SK-N-SH treated with all-trans-retinoic acid at 6 μM for 48 hours (cell line): ENCODE measurements at regions not wholly inside any gene's neighbourhood (a gene's known extent, or its start where the extent isn't known, plus 50 kb on each side); places are given as distances from the start of the nearest gene placed in this dataset.

Experiments
- ATAC-seq: fragments of 200-7000 bp; cut with Tn5 transposase; 3 replicates; pipeline ENCODE4 v1.9.1; 2020; ENCODE audit warnings: mild to moderate bottlenecking, moderate library complexity
- ARNTL ChIP-seq: fragments of 450-650 bp; formaldehyde crosslinking; IDR thresholded peaks from 2 replicates; pipeline ENCODE4 v1.5.0; 2020; ENCODE audit warnings: low read depth, mild to moderate bottlenecking, moderate library complexity, borderline replicate concordance
- BACH2 ChIP-seq: fragments of 250-450 bp; sonication (Bioruptor Pico); IDR thresholded peaks from 2 replicates; pipeline ENCODE4 v1.9.0; 2021; ENCODE audit warnings: mild to moderate bottlenecking, borderline replicate concordance
- CREB5 ChIP-seq: fragments of 250-450 bp; sonication (Bioruptor Pico); IDR thresholded peaks from 2 replicates; pipeline ENCODE4 v1.5.1; 2020; ENCODE audit warnings: low read depth, mild to moderate bottlenecking, moderate library complexity
- CSDC2 ChIP-seq: fragments of 250-450 bp; sonication (Bioruptor Pico); IDR thresholded peaks from 2 replicates; pipeline ENCODE4 v1.5.0; 2020; ENCODE audit warnings: mild to moderate bottlenecking, moderate library complexity
- ESRRG ChIP-seq: fragments of 250-450 bp; sonication (Bioruptor Pico); IDR thresholded peaks from 2 replicates; pipeline ENCODE4 v1.6.1; 2021; ENCODE audit warnings: mild to moderate bottlenecking
- GLIS3 ChIP-seq: fragments of 250-450 bp; sonication (Bioruptor Pico); IDR thresholded peaks from 2 replicates; pipeline ENCODE4 v1.5.0; 2020; ENCODE audit warnings: mild to moderate bottlenecking, moderate library complexity
- ISL1 ChIP-seq: fragments of 250-450 bp; sonication (Bioruptor Pico); IDR thresholded peaks from 2 replicates; pipeline ENCODE4 v2.1.2; 2022; ENCODE audit warnings: mild to moderate bottlenecking, moderate library complexity
- OSR1 ChIP-seq: fragments of 250-450 bp; sonication (Bioruptor Pico); IDR thresholded peaks from 2 replicates; pipeline ENCODE4 v1.8.0; 2022; ENCODE audit warnings: moderate library complexity, mild to moderate bottlenecking, inconsistent platforms
- PATZ1 ChIP-seq: fragments of 250-450 bp; sonication (Bioruptor Pico); IDR thresholded peaks from 2 replicates; pipeline ENCODE4 v1.8.0; 2020; ENCODE audit warnings: mild to moderate bottlenecking, moderate library complexity, borderline replicate concordance
- PPARA ChIP-seq: fragments of 250-450 bp; sonication (Bioruptor Pico); IDR thresholded peaks from 2 replicates; pipeline ENCODE4 v1.5.0; 2020; ENCODE audit warnings: mild to moderate bottlenecking, borderline replicate concordance
- SNAI2 ChIP-seq: fragments of 250-450 bp; sonication (Bioruptor Pico); IDR thresholded peaks from 2 replicates; pipeline ENCODE4 v1.5.0; 2020; ENCODE audit warnings: mild to moderate bottlenecking, moderate library complexity
- TCF4 ChIP-seq: fragments of 250-450 bp; sonication (Bioruptor Pico); IDR thresholded peaks from 2 replicates; pipeline ENCODE4 v1.8.0; 2021; ENCODE audit warnings: mild to moderate bottlenecking, moderate library complexity, borderline replicate concordance
- TOX ChIP-seq: fragments of 250-450 bp; sonication (Bioruptor Pico); IDR thresholded peaks from 2 replicates; pipeline ENCODE4 v1.8.0; 2021; ENCODE audit warnings: mild to moderate bottlenecking, moderate library complexity, borderline replicate concordance
- TSHZ2 ChIP-seq: fragments of 250-450 bp; sonication (Bioruptor Pico); IDR thresholded peaks from 2 replicates; pipeline ENCODE4 v1.5.0; 2020; ENCODE audit warnings: mild to moderate bottlenecking, moderate library complexity
- ZC3H10 ChIP-seq: fragments of 250-450 bp; sonication (Bioruptor Pico); IDR thresholded peaks from 2 replicates; pipeline ENCODE4 v1.5.1; 2021; ENCODE audit warnings: mild to moderate bottlenecking, moderate library complexity
- ZFP3 ChIP-seq: fragments of 250-450 bp; sonication (Bioruptor Pico); IDR thresholded peaks from 2 replicates; pipeline ENCODE4 v1.5.0; 2020; ENCODE audit warnings: mild to moderate bottlenecking, moderate library complexity
- ZFP30 ChIP-seq: fragments of 450-650 bp; formaldehyde crosslinking; IDR thresholded peaks from 2 replicates; pipeline ENCODE4 v1.5.0; 2022; ENCODE audit warnings: mild to moderate bottlenecking, moderate library complexity
- ZNF70 ChIP-seq: fragments of 450-650 bp; formaldehyde crosslinking; IDR thresholded peaks from 2 replicates; pipeline ENCODE4 v1.5.0; 2020; ENCODE audit warnings: mild to moderate bottlenecking, moderate library complexity
- ZNF8 ChIP-seq: fragments of 450-650 bp; formaldehyde crosslinking; IDR thresholded peaks from 2 replicates; pipeline ENCODE4 v1.5.0; 2020; ENCODE audit warnings: mild to moderate bottlenecking, moderate library complexity

- ATAC-seq, result no peak
- TF ChIP-seq TOX, result no peak
- no peak for TF ChIP-seq OSR1 (CRISPR knock-in tag)
- TF ChIP-seq SNAI2 (CRISPR knock-in tag), result no peak
- TF ChIP-seq PPARA, result no peak
- no peak for TF ChIP-seq ZFP30 (CRISPR knock-in tag)
- no peak for TF ChIP-seq ESRRG (CRISPR knock-in tag)
- no peak for TF ChIP-seq BACH2 (CRISPR knock-in tag)
- TF ChIP-seq ARNTL (CRISPR knock-in tag), result no peak
- TF ChIP-seq PATZ1 (CRISPR knock-in tag), result no peak
- no peak for TF ChIP-seq CREB5 (CRISPR knock-in tag)
- no peak for TF ChIP-seq ZFP3 (CRISPR knock-in tag)
- TF ChIP-seq TCF4 (CRISPR knock-in tag), result no peak
- TF ChIP-seq ZNF8 (CRISPR knock-in tag), result no peak
- TF ChIP-seq ZNF70 (CRISPR knock-in tag), result no peak
- TF ChIP-seq GLIS3 (CRISPR knock-in tag), result no peak
- no peak for TF ChIP-seq TSHZ2 (CRISPR knock-in tag)
- TF ChIP-seq CSDC2 (CRISPR knock-in tag), result no peak
- TF ChIP-seq ISL1 (CRISPR knock-in tag), result no peak
Observed at GRCh38 chr1:209051570-209051969, 531.9 kb upstream of the CAMK1G start.

GRCh38 chr1:209053587-209053986 lies 529.9 kb upstream of the CAMK1G start:
- no peak for TF ChIP-seq BACH2 (CRISPR knock-in tag)
- ATAC-seq, result no peak

- ATAC-seq, result no peak
- TF ChIP-seq ZNF70 (CRISPR knock-in tag), result no peak
- no peak for TF ChIP-seq BACH2 (CRISPR knock-in tag)
- no peak for TF ChIP-seq ZC3H10
- TF ChIP-seq GLIS3 (CRISPR knock-in tag), result no peak
- no peak for TF ChIP-seq ZFP3 (CRISPR knock-in tag)
Observed at GRCh38 chr1:209057083-209057482, 526.4 kb upstream of the CAMK1G start.

- TF ChIP-seq PATZ1 (CRISPR knock-in tag), result no peak
- TF ChIP-seq OSR1 (CRISPR knock-in tag), result no peak
- no peak for TF ChIP-seq TOX
- no peak for TF ChIP-seq BACH2 (CRISPR knock-in tag)
- TF ChIP-seq CREB5 (CRISPR knock-in tag), result no peak
- TF ChIP-seq ZFP30 (CRISPR knock-in tag), result no peak
- no peak for ATAC-seq
Observed at GRCh38 chr1:209057901-209058300, 525.6 kb upstream of the CAMK1G start.
